HL-60 (cell line): ENCODE measurements at regions not wholly inside any gene's neighbourhood (a gene's known extent, or its start where the extent isn't known, plus 50 kb on each side); places are given as distances from the start of the nearest gene placed in this dataset.

ENCODE experiments used
- DNase-seq, 2 experiments: peaks; one replicate each; pipeline ENCODE4 v3.0.0-alpha.2; 2010 to 2020; ENCODE audit warnings: low read depth in 1 of 2, low spot score in 1 of 2
- H3K27ac ChIP-seq: fragments of 250-450 bp; sonication (Bioruptor Pico); replicated peaks from 2 replicates; pipeline ENCODE4 v1.5.1; 2020; ENCODE audit warnings: mild to moderate bottlenecking, moderate library complexity
- H3K27me3 ChIP-seq: fragments of 250-450 bp; sonication (Bioruptor Pico); 2 replicates; pipeline ENCODE4 v1.5.1; 2021; ENCODE audit warnings: mild to moderate bottlenecking, moderate library complexity; ENCODE audit not compliant: insufficient read depth, poor library complexity, severe bottlenecking
- H3K4me3 ChIP-seq: replicated peaks from 2 replicates; pipeline ENCODE4 v1.5.1; 2011; ENCODE audit warnings: mild to moderate bottlenecking, control low read depth, low read length; ENCODE audit not compliant: insufficient read depth
- GABPA ChIP-seq: IDR thresholded peaks from 2 replicates; pipeline ENCODE4 v1.6.1; 2012; ENCODE audit warnings: low read depth
- POLR2AphosphoS5 ChIP-seq: IDR thresholded peaks from 2 replicates; pipeline ENCODE4 v1.6.1; 2012; ENCODE audit warnings: low read depth
- SPI1 ChIP-seq: IDR thresholded peaks from 2 replicates; pipeline ENCODE4 v1.6.1; 2012; ENCODE audit warnings: low read depth, mild to moderate bottlenecking, borderline replicate concordance
- TF ChIP-seq, protein P1 (sequence below): IDR thresholded peaks from 2 replicates; pipeline ENCODE4 v1.6.1; 2012; ENCODE audit warnings: low read depth; ENCODE audit not compliant: insufficient replicate concordance
- TF ChIP-seq, protein P2 (sequence below): IDR thresholded peaks from one replicate; pipeline ENCODE4 v1.5.1; 2011; ENCODE audit warnings: low read length, control low read depth, inconsistent platforms; ENCODE audit not compliant: insufficient read depth

DNA sequence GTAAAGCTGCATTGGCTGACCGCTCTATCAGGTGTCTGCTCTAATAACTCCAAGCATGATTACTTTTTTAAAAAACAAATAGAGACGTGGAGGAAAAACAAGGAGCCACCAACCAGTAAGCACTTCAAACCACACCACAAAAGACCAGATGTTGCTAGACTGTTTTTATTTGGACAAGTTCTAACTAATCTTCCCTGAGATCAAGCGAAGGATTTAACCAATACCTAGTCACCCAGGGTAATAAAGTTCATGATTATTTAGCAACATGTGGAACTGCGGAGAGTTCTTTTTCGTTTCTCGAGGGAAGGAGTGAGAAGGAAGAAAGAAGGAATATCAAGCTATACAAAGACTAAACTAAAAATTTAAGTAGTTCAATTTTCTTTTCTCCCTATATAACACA lies 288.1 kb downstream of the DUSP6 start:
- no peaks in the 10 kb centered on the region for H3K27me3 ChIP-seq
- no peak for TF ChIP-seq POLR2AphosphoS5
- no peak for TF ChIP-seq GABPA
- TF ChIP-seq, protein P1, sequence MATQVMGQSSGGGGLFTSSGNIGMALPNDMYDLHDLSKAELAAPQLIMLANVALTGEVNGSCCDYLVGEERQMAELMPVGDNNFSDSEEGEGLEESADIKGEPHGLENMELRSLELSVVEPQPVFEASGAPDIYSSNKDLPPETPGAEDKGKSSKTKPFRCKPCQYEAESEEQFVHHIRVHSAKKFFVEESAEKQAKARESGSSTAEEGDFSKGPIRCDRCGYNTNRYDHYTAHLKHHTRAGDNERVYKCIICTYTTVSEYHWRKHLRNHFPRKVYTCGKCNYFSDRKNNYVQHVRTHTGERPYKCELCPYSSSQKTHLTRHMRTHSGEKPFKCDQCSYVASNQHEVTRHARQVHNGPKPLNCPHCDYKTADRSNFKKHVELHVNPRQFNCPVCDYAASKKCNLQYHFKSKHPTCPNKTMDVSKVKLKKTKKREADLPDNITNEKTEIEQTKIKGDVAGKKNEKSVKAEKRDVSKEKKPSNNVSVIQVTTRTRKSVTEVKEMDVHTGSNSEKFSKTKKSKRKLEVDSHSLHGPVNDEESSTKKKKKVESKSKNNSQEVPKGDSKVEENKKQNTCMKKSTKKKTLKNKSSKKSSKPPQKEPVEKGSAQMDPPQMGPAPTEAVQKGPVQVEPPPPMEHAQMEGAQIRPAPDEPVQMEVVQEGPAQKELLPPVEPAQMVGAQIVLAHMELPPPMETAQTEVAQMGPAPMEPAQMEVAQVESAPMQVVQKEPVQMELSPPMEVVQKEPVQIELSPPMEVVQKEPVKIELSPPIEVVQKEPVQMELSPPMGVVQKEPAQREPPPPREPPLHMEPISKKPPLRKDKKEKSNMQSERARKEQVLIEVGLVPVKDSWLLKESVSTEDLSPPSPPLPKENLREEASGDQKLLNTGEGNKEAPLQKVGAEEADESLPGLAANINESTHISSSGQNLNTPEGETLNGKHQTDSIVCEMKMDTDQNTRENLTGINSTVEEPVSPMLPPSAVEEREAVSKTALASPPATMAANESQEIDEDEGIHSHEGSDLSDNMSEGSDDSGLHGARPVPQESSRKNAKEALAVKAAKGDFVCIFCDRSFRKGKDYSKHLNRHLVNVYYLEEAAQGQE, result no peak
- TF ChIP-seq, protein P2, sequence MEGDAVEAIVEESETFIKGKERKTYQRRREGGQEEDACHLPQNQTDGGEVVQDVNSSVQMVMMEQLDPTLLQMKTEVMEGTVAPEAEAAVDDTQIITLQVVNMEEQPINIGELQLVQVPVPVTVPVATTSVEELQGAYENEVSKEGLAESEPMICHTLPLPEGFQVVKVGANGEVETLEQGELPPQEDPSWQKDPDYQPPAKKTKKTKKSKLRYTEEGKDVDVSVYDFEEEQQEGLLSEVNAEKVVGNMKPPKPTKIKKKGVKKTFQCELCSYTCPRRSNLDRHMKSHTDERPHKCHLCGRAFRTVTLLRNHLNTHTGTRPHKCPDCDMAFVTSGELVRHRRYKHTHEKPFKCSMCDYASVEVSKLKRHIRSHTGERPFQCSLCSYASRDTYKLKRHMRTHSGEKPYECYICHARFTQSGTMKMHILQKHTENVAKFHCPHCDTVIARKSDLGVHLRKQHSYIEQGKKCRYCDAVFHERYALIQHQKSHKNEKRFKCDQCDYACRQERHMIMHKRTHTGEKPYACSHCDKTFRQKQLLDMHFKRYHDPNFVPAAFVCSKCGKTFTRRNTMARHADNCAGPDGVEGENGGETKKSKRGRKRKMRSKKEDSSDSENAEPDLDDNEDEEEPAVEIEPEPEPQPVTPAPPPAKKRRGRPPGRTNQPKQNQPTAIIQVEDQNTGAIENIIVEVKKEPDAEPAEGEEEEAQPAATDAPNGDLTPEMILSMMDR, result no peak
- no peak for TF ChIP-seq SPI1
- H3K4me3 ChIP-seq, result no peak overlapping the region
- H3K27ac ChIP-seq, result no peak overlapping the region
- DNase-seq, result no peak

- Histone ChIP-seq H3K4me3 (no peak overlapping the region), H3K27ac (no peak overlapping the region), H3K27me3 (no peaks in the 10 kb centered on the region)
- TF ChIP-seq, protein P2, result no peak
- TF ChIP-seq, protein P1, result no peak
- no peak for TF ChIP-seq GABPA
- TF ChIP-seq POLR2AphosphoS5, result no peak
- no peak for TF ChIP-seq SPI1
- no peak for DNase-seq
These were observed 289.3 kb downstream of the DUSP6 start for GRCh38 chr12:89062996-89063395.

DNA sequence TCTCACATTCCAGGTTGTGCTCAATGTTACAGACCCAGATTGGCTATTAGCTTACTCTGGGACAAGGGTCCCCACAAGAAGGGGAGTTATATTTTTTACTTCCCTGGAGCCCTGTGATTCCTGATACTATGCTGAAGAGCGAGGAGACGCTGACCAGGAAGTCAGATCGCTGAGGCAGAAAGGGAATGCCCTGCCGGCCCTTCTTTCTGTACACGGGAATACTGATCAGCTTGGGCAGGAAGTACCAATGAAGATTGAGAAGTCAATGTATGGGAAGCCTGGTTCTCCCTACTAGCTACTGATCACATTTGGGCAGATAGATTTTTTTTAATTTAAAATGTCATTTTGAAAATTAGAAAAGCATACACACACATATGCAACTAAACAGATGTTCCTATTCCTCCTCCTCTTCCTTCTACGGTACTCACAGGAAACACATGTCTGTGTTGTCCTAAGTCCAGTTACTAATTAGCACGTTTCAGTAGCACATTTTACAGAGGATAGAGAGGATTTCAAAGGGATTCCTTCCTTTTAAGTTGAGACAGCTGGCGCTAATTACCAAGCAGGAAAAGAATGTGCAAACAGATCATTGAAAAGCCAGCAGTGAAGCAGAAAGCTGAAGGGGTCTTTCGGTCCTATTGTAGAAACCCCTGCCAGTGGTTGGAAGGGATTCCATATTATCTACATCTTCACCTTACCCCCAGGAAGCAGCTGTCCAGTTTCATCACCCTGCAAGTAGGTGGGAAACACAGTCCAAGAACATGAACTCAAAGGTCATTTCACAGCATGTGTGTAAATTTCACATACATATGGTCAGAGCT lies 292.4 kb downstream of the DUSP6 start:
- Histone ChIP-seq H3K4me3 (no peak overlapping the region), H3K27ac (no peak overlapping the region), H3K27me3 (no peaks in the 10 kb centered on the region)
- TF ChIP-seq, protein P1, result no peak
- TF ChIP-seq SPI1, result no peak
- no peak for TF ChIP-seq POLR2AphosphoS5
- TF ChIP-seq GABPA, result no peak
- TF ChIP-seq, protein P2, result no peak
- no peak for DNase-seq
